Liver (tissue), 3 donors: ENCODE measurements at regions not wholly inside any gene's neighbourhood (a gene's known extent, or its start where the extent isn't known, plus 50 kb on each side); places are given as distances from the start of the nearest gene placed in this dataset.

Experiments used
- ATF3 ChIP-seq: IDR thresholded peaks from 2 replicates; pipeline ENCODE4 v1.6.1; 2016; ENCODE audit warnings: antibody characterized with exemption
- CTCF ChIP-seq: fragments of 150-350 bp; IDR thresholded peaks from 2 replicates; pipeline ENCODE4 v1.5.1; 2017; ENCODE audit warnings: improper control_type of control experiment, low read depth, low read length; ENCODE audit not compliant: missing input control
- EGR1 ChIP-seq, 2 donors: IDR thresholded peaks; 2 replicates each; pipeline ENCODE4 v1.6.1; 2016 to 2018; ENCODE audit warnings: antibody characterized with exemption in 2 of 2, low read depth in 2 of 2
- GABPA ChIP-seq, 2 donors: IDR thresholded peaks in 1 of 2; conservative IDR thresholded peaks in 1 of 2; 2 replicates each; pipeline ENCODE4 v1.6.1; 2016; ENCODE audit warnings: antibody characterized with exemption in 2 of 2, mild to moderate bottlenecking in 1 of 2, moderate library complexity in 1 of 2
- HNF4G ChIP-seq: IDR thresholded peaks from 2 replicates; pipeline ENCODE4 v1.6.1; 2016; ENCODE audit warnings: antibody characterized with exemption
- MAX ChIP-seq: IDR thresholded peaks from 2 replicates; pipeline ENCODE4 v1.6.1; 2016; ENCODE audit warnings: antibody characterized with exemption
- NR2F2 ChIP-seq: IDR thresholded peaks from 2 replicates; pipeline ENCODE4 v1.6.1; 2016; ENCODE audit warnings: antibody characterized with exemption
- RAD21 ChIP-seq, 2 donors: IDR thresholded peaks; 2 replicates each; pipeline ENCODE4 v1.6.1; 2016; ENCODE audit warnings: antibody characterized with exemption in 2 of 2, mild to moderate bottlenecking in 2 of 2
- REST ChIP-seq: IDR thresholded peaks from 2 replicates; pipeline ENCODE4 v1.6.1; 2016; ENCODE audit warnings: antibody characterized with exemption, mild to moderate bottlenecking
- RXRA ChIP-seq, 2 donors: IDR thresholded peaks; 2 replicates each; pipeline ENCODE4 v1.6.1; 2017 to 2018; ENCODE audit warnings: antibody characterized with exemption in 2 of 2, mild to moderate bottlenecking in 1 of 2
- SP1 ChIP-seq: IDR thresholded peaks from 2 replicates; pipeline ENCODE4 v1.6.1; 2018; ENCODE audit warnings: antibody characterized with exemption, mild to moderate bottlenecking
- TAF1 ChIP-seq: conservative IDR thresholded peaks from 2 replicates; pipeline ENCODE4 v1.6.1; 2016; ENCODE audit warnings: antibody characterized with exemption, mild to moderate bottlenecking
- YY1 ChIP-seq: IDR thresholded peaks from 2 replicates; pipeline ENCODE4 v1.6.1; 2016; ENCODE audit warnings: antibody characterized with exemption, mild to moderate bottlenecking
- ZBTB33 ChIP-seq: IDR thresholded peaks from 2 replicates; pipeline ENCODE4 v1.6.1; 2016; ENCODE audit warnings: antibody characterized with exemption
- donor health status: healthy.
- donor health status: healthy.

GRCh38 chr5:5061836-5062235, 78.3 kb upstream of the ADAMTS16 start:
- TF ChIP-seq CTCF: no peak
- TF ChIP-seq YY1: no peak
- TF ChIP-seq EGR1 (IDR thresholded peaks at IDR 0.05; ENCODE audit: low read depth in 2 of 2): no peak
- TF ChIP-seq NR2F2: no peak
- TF ChIP-seq GABPA (IDR thresholded peaks at IDR 0.05 in 1 of 2, conservative IDR thresholded peaks at IDR 0.05 in 1 of 2): no peak
- no peak for TF ChIP-seq REST
- TF ChIP-seq RXRA (IDR thresholded peaks at IDR 0.05): no peak
- no peak for TF ChIP-seq RAD21 (IDR thresholded peaks at IDR 0.05)
- TF ChIP-seq ATF3: no peak
- TF ChIP-seq TAF1: no peak
- TF ChIP-seq MAX: no peak
- no peak for TF ChIP-seq HNF4G
- TF ChIP-seq SP1: no peak
- no peak for TF ChIP-seq ZBTB33
